ENCODE measurements at regions not wholly inside any gene's neighbourhood (a gene's known extent, or its start where the extent isn't known, plus 50 kb on each side); places are given as distances from the start of the nearest gene placed in this dataset.

GRCh38 chr2:17276220-17276619 lies 242.0 kb downstream of the RAD51AP2 start:
- Histone ChIP-seq H3K9me3 (ENCODE audit: insufficient read depth, low read length) (no peaks in the 10 kb centered on the region; the same call in 1 of the 2 replicates), H3K27me3 (ENCODE audit: insufficient read depth, insufficient read length) (no peaks in the 10 kb centered on the region), H3K36me3 (ENCODE audit: insufficient read depth, insufficient read length, low read length) (no peaks in the 10 kb centered on the region), H3K4me1 (ENCODE audit: insufficient read depth, insufficient read length) (no peaks in the 10 kb centered on the region), H3K4me3 (ENCODE audit: insufficient read length, low read depth) (no peak overlapping the region), H3K9ac (ENCODE audit: insufficient read length, low read depth) (no peak overlapping the region)
- TF ChIP-seq SUZ12 (IDR thresholded peaks at IDR 0.05; ENCODE audit: extremely low read depth, insufficient read depth, insufficient read length) (no peak), ZNF274 (IDR thresholded peaks at IDR 0.05; ENCODE audit: low read depth, low read length) (no peak), YY1 (IDR thresholded peaks at IDR 0.05; ENCODE audit: insufficient read depth, insufficient read length) (no peak)
- DNase-seq (ENCODE audit: low read depth, low spot score): no peak

- H3K9me3 ChIP-seq (ENCODE audit: insufficient read depth, low read length): no peaks in the 10 kb centered on the region; the same call in 1 of the 2 replicates
- no peaks in the 10 kb centered on the region for H3K27me3 ChIP-seq (ENCODE audit: insufficient read depth, insufficient read length)
- DNase-seq (ENCODE audit: low read depth, low spot score): no peak
- H3K36me3 ChIP-seq (ENCODE audit: insufficient read depth, insufficient read length, low read length): no peaks in the 10 kb centered on the region
- no peak overlapping the region for H3K9ac ChIP-seq (ENCODE audit: insufficient read length, low read depth)
- no peak for TF ChIP-seq ZNF274 (IDR thresholded peaks at IDR 0.05; ENCODE audit: low read depth, low read length)
- no peak for TF ChIP-seq SUZ12 (IDR thresholded peaks at IDR 0.05; ENCODE audit: extremely low read depth, insufficient read depth, insufficient read length)
- TF ChIP-seq YY1 (IDR thresholded peaks at IDR 0.05; ENCODE audit: insufficient read depth, insufficient read length): no peak
- no peaks in the 10 kb centered on the region for H3K4me1 ChIP-seq (ENCODE audit: insufficient read depth, insufficient read length)
- H3K4me3 ChIP-seq (ENCODE audit: insufficient read length, low read depth): no peak overlapping the region
Measured at GRCh38 chr2:17272652-17273525, 245.4 kb downstream of the RAD51AP2 start.

- Histone ChIP-seq H3K9ac (ENCODE audit: insufficient read length, low read depth) (no peak overlapping the region), H3K9me3 (ENCODE audit: insufficient read depth, low read length) (no peaks in the 10 kb centered on the region; the same call in 1 of the 2 replicates), H3K36me3 (ENCODE audit: insufficient read depth, insufficient read length, low read length) (no peaks in the 10 kb centered on the region), H3K4me1 (ENCODE audit: insufficient read depth, insufficient read length) (no peaks in the 10 kb centered on the region), H3K4me3 (ENCODE audit: insufficient read length, low read depth) (no peak overlapping the region), H3K27me3 (ENCODE audit: insufficient read depth, insufficient read length) (no peaks in the 10 kb centered on the region)
- no peak for TF ChIP-seq SUZ12 (IDR thresholded peaks at IDR 0.05; ENCODE audit: extremely low read depth, insufficient read depth, insufficient read length)
- TF ChIP-seq YY1 (IDR thresholded peaks at IDR 0.05; ENCODE audit: insufficient read depth, insufficient read length): no peak
- TF ChIP-seq ZNF274 (IDR thresholded peaks at IDR 0.05; ENCODE audit: low read depth, low read length): no peak
- no peak for DNase-seq (ENCODE audit: low read depth, low spot score)
Measured at GRCh38 chr2:17272170-17272569, 246.1 kb downstream of the RAD51AP2 start.

DNA sequence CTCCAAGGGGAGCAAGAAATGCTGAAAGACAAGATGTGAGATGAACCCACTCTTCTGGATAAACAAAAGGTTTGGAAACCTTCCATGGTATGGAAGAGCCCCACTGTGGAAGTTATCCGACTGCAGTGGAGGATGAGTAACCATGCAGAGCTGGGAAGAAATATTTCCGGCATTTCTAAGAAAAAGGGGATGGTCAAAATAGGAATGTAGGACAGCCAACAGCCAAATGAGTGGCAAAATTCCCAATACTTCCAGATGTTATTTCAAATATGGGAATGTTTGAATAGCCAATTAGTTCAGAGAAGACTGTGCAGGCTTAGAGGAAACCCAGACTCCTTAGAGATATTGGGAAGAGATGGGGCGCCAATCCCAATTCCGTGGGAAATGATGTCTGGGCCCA lies 246.8 kb downstream of the RAD51AP2 start:
- Histone ChIP-seq H3K27me3 (ENCODE audit: insufficient read depth, insufficient read length) (no peaks in the 10 kb centered on the region), H3K9ac (ENCODE audit: insufficient read length, low read depth) (no peak overlapping the region), H3K36me3 (ENCODE audit: insufficient read depth, insufficient read length, low read length) (no peaks in the 10 kb centered on the region), H3K4me3 (ENCODE audit: insufficient read length, low read depth) (no peak overlapping the region), H3K9me3 (ENCODE audit: insufficient read depth, low read length) (no peaks in the 10 kb centered on the region; the same call in 1 of the 2 replicates), H3K4me1 (ENCODE audit: insufficient read depth, insufficient read length) (no peaks in the 10 kb centered on the region)
- TF ChIP-seq ZNF274 (IDR thresholded peaks at IDR 0.05; ENCODE audit: low read depth, low read length) (no peak), YY1 (IDR thresholded peaks at IDR 0.05; ENCODE audit: insufficient read depth, insufficient read length) (no peak), SUZ12 (IDR thresholded peaks at IDR 0.05; ENCODE audit: extremely low read depth, insufficient read depth, insufficient read length) (no peak)
- DNase-seq (ENCODE audit: low read depth, low spot score): no peak

GRCh38 chr2:17270894-17271293 lies 247.3 kb downstream of the RAD51AP2 start:
- H3K27me3 ChIP-seq (ENCODE audit: insufficient read depth, insufficient read length): no peaks in the 10 kb centered on the region
- H3K36me3 ChIP-seq (ENCODE audit: insufficient read depth, insufficient read length, low read length): no peaks in the 10 kb centered on the region
- no peaks in the 10 kb centered on the region for H3K9me3 ChIP-seq (ENCODE audit: insufficient read depth, low read length)
- no peaks in the 10 kb centered on the region for H3K4me1 ChIP-seq (ENCODE audit: insufficient read depth, insufficient read length)
- TF ChIP-seq SUZ12 (IDR thresholded peaks at IDR 0.05; ENCODE audit: extremely low read depth, insufficient read depth, insufficient read length) (no peak), ZNF274 (IDR thresholded peaks at IDR 0.05; ENCODE audit: low read depth, low read length) (no peak), YY1 (IDR thresholded peaks at IDR 0.05; ENCODE audit: insufficient read depth, insufficient read length) (no peak)
- H3K4me3 ChIP-seq (ENCODE audit: insufficient read length, low read depth): no peak overlapping the region
- DNase-seq (ENCODE audit: low read depth, low spot score): no peak
- no peak overlapping the region for H3K9ac ChIP-seq (ENCODE audit: insufficient read length, low read depth)

DNA sequence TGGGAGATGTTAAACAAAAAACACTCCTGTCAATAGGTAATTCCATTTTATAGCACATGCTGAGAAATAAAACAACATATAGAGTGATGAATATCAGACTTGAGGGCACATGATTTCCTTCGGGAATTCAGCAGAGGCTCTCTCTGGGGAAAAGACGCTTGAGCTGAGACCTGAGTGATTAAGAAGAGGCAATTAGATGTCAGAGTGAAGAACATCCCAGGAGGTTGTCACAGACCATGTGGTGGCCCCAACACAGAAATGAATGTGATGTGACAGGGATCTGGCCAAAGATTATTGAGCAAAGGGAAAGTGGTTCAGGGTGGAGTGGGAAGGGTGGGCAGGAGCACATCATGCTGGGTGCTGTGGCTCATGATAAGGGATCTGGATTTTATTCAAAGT lies 254.7 kb downstream of the RAD51AP2 start:
- no peaks in the 10 kb centered on the region for H3K4me1 ChIP-seq (ENCODE audit: insufficient read depth, insufficient read length)
- H3K27me3 ChIP-seq (ENCODE audit: insufficient read depth, insufficient read length): no peaks in the 10 kb centered on the region
- H3K4me3 ChIP-seq (ENCODE audit: insufficient read length, low read depth): no peak overlapping the region
- no peaks in the 10 kb centered on the region for H3K9me3 ChIP-seq (ENCODE audit: insufficient read depth, low read length)
- no peaks in the 10 kb centered on the region for H3K36me3 ChIP-seq (ENCODE audit: insufficient read depth, insufficient read length, low read length)
- TF ChIP-seq SUZ12 (IDR thresholded peaks at IDR 0.05; ENCODE audit: extremely low read depth, insufficient read depth, insufficient read length) (no peak), ZNF274 (IDR thresholded peaks at IDR 0.05; ENCODE audit: low read depth, low read length) (no peak), YY1 (IDR thresholded peaks at IDR 0.05; ENCODE audit: insufficient read depth, insufficient read length) (no peak)
- no peak overlapping the region for H3K9ac ChIP-seq (ENCODE audit: insufficient read length, low read depth)
- no peak for DNase-seq (ENCODE audit: low read depth, low spot score)

- no peak for DNase-seq (ENCODE audit: low read depth, low spot score)
- Histone ChIP-seq H3K4me1 (ENCODE audit: insufficient read depth, insufficient read length) (no peaks in the 10 kb centered on the region), H3K9ac (ENCODE audit: insufficient read length, low read depth) (no peak overlapping the region), H3K9me3 (ENCODE audit: insufficient read depth, low read length) (no peaks in the 10 kb centered on the region), H3K27me3 (ENCODE audit: insufficient read depth, insufficient read length) (no peaks in the 10 kb centered on the region), H3K36me3 (ENCODE audit: insufficient read depth, insufficient read length, low read length) (no peaks in the 10 kb centered on the region), H3K4me3 (ENCODE audit: insufficient read length, low read depth) (no peak overlapping the region)
- TF ChIP-seq ZNF274 (IDR thresholded peaks at IDR 0.05; ENCODE audit: low read depth, low read length): no peak
- no peak for TF ChIP-seq YY1 (IDR thresholded peaks at IDR 0.05; ENCODE audit: insufficient read depth, insufficient read length)
- no peak for TF ChIP-seq SUZ12 (IDR thresholded peaks at IDR 0.05; ENCODE audit: extremely low read depth, insufficient read depth, insufficient read length)
Measured at GRCh38 chr2:17262854-17263569, 255.2 kb downstream of the RAD51AP2 start.

Measured in NT2/D1 (cell line).